CD4-positive, alpha-beta T cell (primary cell): ENCODE measurements at regions not wholly inside any gene's neighbourhood (a gene's known extent, or its start where the extent isn't known, plus 50 kb on each side); places are given as distances from the start of the nearest gene placed in this dataset.

Experiments used
- ATAC-seq: fragments of 200-7000 bp; cut with Tn5 transposase; one replicate; pipeline ENCODE4 v1.10.0; 2022; ENCODE audit warnings: mild to moderate bottlenecking; ENCODE audit not compliant: poor library complexity
- CTCF ChIA-PET: fragments of 350-600 bp; sonication (Branson Sonifier 250); formaldehyde crosslinking; loops from one replicate; lab custom pipeline; 2021; ENCODE audit warnings: antibody characterized with exemption, inconsistent platforms; lab: Charles Lee
- POLR2A ChIA-PET: fragments of 350-600 bp; sonication (Branson Sonifier 250); formaldehyde crosslinking; loops from one replicate; lab custom pipeline; 2021; ENCODE audit warnings: antibody characterized with exemption, inconsistent platforms; lab: Charles Lee
- DNase-seq, 14 experiments: peaks; one replicate each; pipeline ENCODE4 v3.0.0-alpha.2; 2013 to 2020; ENCODE audit warnings: mixed read lengths in 2 of 14
- H3K27ac ChIP-seq, 2 donors: one replicate each; pipeline versions ENCODE4 v1.5.1 to v1.7.0; 2013; ENCODE audit warnings: low read length in 2 of 2, low read depth in 1 of 2, mild to moderate bottlenecking in 1 of 2
- H3K27me3 ChIP-seq, 2 experiments: 1 replicate in 1 of 2; 2 replicates in 1 of 2; pipeline versions ENCODE4 v1.6.1 to v1.7.0; 2013; ENCODE audit warnings: low read length in 2 of 2, control low read depth in 1 of 2, mild to moderate bottlenecking in 1 of 2, moderate library complexity in 1 of 2; ENCODE audit not compliant: insufficient read depth in 2 of 2, control insufficient read depth in 1 of 2
- H3K36me3 ChIP-seq: one replicate; pipeline ENCODE4 v1.6.1; 2013; ENCODE audit warnings: low read length, control low read depth; ENCODE audit not compliant: insufficient read depth
- H3K4me1 ChIP-seq: one replicate; pipeline ENCODE4 v1.6.1; 2013; ENCODE audit warnings: low read length, control low read depth; ENCODE audit not compliant: insufficient read depth
- H3K4me3 ChIP-seq: one replicate; pipeline ENCODE4 v1.5.1; 2013; ENCODE audit warnings: mild to moderate bottlenecking, low read length, moderate library complexity
- H3K9me3 ChIP-seq, 2 experiments: 1 replicate in 1 of 2; 2 replicates in 1 of 2; pipeline versions ENCODE4 v1.6.1 to v1.7.0; 2013; ENCODE audit warnings: low read length in 2 of 2, mild to moderate bottlenecking in 2 of 2, control low read depth in 1 of 2, moderate library complexity in 1 of 2; ENCODE audit not compliant: control insufficient read depth in 1 of 2, insufficient read depth in 1 of 2
- H3K27ac Mint-ChIP-seq: one replicate; pipeline ENCODE4 v1.8.0; 2020; ENCODE audit warnings: mixed read lengths
- H3K27me3 Mint-ChIP-seq: one replicate; pipeline ENCODE4 v1.8.0; 2021; ENCODE audit warnings: mixed read lengths
- H3K36me3 Mint-ChIP-seq: one replicate; pipeline ENCODE4 v1.8.0; 2021; ENCODE audit warnings: low read depth, mixed read lengths
- H3K4me1 Mint-ChIP-seq: one replicate; pipeline ENCODE4 v1.8.0; 2021; ENCODE audit warnings: low read depth, mixed read lengths
- H3K4me3 Mint-ChIP-seq: one replicate; pipeline ENCODE4 v1.8.0; 2020; ENCODE audit warnings: mild to moderate bottlenecking, mixed read lengths
- H3K9me3 Mint-ChIP-seq: one replicate; pipeline ENCODE4 v1.8.0; 2020; ENCODE audit warnings: mixed read lengths
- intact Hi-C, 2 experiments: fragments of 100-400 bp; cut with DNase I in 1 of 2; cut with micrococcal nuclease in 1 of 2; formaldehyde crosslinking; loops; one replicate each; pipeline versions ENCODE4 v1.15.1 to v1.9.0; 2023 to 2025; cut with DNase I, micrococcal nuclease
- TF ChIP-seq, protein P1 (sequence below): fragments of 200-600 bp; IDR thresholded peaks from one replicate; pipeline ENCODE4 v1.8.0; 2022; ENCODE audit warnings: antibody characterized with exemption, mild to moderate bottlenecking

GRCh38 chr3:168233001-168233400, 137.3 kb upstream of the GOLIM4 start:
- ChIA-PET CTCF (no interaction called here), POLR2A (no interaction called here)
- no peak overlapping the region for H3K4me3 ChIP-seq
- Mint-ChIP-seq H3K9me3 (no peaks in the 10 kb centered on the region), H3K4me3 (no peak overlapping the region), H3K36me3 (no peaks in the 10 kb centered on the region), H3K4me1 (no peaks in the 10 kb centered on the region), H3K27me3 (no peaks in the 10 kb centered on the region), H3K27ac (no peak overlapping the region)
- no peaks in the 10 kb centered on the region for H3K4me1 ChIP-seq
- TF ChIP-seq, protein P1, sequence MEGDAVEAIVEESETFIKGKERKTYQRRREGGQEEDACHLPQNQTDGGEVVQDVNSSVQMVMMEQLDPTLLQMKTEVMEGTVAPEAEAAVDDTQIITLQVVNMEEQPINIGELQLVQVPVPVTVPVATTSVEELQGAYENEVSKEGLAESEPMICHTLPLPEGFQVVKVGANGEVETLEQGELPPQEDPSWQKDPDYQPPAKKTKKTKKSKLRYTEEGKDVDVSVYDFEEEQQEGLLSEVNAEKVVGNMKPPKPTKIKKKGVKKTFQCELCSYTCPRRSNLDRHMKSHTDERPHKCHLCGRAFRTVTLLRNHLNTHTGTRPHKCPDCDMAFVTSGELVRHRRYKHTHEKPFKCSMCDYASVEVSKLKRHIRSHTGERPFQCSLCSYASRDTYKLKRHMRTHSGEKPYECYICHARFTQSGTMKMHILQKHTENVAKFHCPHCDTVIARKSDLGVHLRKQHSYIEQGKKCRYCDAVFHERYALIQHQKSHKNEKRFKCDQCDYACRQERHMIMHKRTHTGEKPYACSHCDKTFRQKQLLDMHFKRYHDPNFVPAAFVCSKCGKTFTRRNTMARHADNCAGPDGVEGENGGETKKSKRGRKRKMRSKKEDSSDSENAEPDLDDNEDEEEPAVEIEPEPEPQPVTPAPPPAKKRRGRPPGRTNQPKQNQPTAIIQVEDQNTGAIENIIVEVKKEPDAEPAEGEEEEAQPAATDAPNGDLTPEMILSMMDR = no peak
- no peaks in the 10 kb centered on the region for H3K27me3 ChIP-seq
- DNase-seq (no peak), ATAC-seq (no peak)
- H3K9me3 ChIP-seq = no peaks in the 10 kb centered on the region
- intact Hi-C loops = no loop called here
- H3K27ac ChIP-seq = no peak overlapping the region
- no peaks in the 10 kb centered on the region for H3K36me3 ChIP-seq

DNA sequence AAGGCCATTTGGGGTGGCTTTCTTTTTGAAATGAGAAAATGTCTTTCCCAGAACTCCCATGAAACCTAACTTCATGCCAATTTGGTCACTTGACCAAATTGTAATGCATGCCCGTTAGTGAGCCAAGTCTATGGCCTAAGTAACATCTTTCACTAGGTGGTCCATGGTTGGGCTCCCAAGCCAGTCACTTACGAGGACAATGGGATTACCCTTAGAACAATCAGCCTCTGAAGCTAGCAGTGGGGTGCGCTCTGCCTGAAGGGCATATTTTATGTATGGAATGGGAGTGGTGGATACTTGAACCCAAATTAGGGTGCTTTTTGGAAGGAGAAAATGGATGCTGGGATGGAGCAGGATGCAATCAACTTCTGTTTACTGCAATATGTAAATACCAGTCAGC, 127.4 kb upstream of the GOLIM4 start:
- intact Hi-C loops = no loop called here
- Histone ChIP-seq H3K27me3 (no peaks in the 10 kb centered on the region), H3K36me3 (no peaks in the 10 kb centered on the region), H3K4me1 (no peaks in the 10 kb centered on the region), H3K27ac (no peak overlapping the region), H3K4me3 (no peak overlapping the region), H3K9me3 (no peaks in the 10 kb centered on the region)
- DNase-seq = no peak
- TF ChIP-seq, protein P1 = no peak
- Mint-ChIP-seq H3K4me3 (no peak overlapping the region), H3K27me3 (no peaks in the 10 kb centered on the region), H3K4me1 (no peaks in the 10 kb centered on the region), H3K27ac (no peak overlapping the region), H3K36me3 (no peaks in the 10 kb centered on the region), H3K9me3 (no peaks in the 10 kb centered on the region)
- no peak for ATAC-seq
- ChIA-PET CTCF (no interaction called here), POLR2A (no interaction called here)

DNA sequence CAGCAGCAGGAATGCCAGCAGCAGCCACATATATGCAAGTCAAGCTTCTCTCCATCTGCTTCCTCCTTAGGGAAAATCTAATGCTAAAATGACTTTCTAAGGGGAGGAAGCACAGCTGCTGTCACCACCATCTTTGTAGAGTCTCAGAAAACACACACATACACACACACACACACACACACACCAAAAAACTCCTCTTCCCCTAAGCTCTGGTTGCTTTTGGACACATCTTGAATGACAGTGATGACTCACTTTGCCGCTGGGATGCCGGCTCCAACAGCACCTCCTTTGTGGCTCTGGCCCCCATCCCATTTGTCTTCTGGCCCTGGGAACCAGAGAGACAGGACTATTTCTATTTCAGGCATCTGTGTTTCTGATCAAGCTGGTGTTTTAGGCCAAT, 124.8 kb upstream of the GOLIM4 start:
- DNase-seq = no peak
- no peaks in the 10 kb centered on the region for H3K4me1 Mint-ChIP-seq
- no peak overlapping the region for H3K4me3 Mint-ChIP-seq
- H3K9me3 Mint-ChIP-seq = no peaks in the 10 kb centered on the region
- no peaks in the 10 kb centered on the region for H3K4me1 ChIP-seq
- ChIA-PET CTCF (no interaction called here), POLR2A (no interaction called here)
- intact Hi-C loops = no loop called here
- no peaks in the 10 kb centered on the region for H3K27me3 Mint-ChIP-seq
- no peaks in the 10 kb centered on the region for H3K36me3 Mint-ChIP-seq
- H3K4me3 ChIP-seq = no peak overlapping the region
- no peak for ATAC-seq
- H3K9me3 ChIP-seq = no peaks in the 10 kb centered on the region
- no peak overlapping the region for H3K27ac Mint-ChIP-seq
- H3K27me3 ChIP-seq = no peaks in the 10 kb centered on the region
- no peaks in the 10 kb centered on the region for H3K36me3 ChIP-seq
- no peak overlapping the region for H3K27ac ChIP-seq
- TF ChIP-seq, protein P1 = no peak
